Hepatocyte (in vitro differentiated cells): ENCODE measurements at regions not wholly inside any gene's neighbourhood (a gene's known extent, or its start where the extent isn't known, plus 50 kb on each side); places are given as distances from the start of the nearest gene placed in this dataset.
"Not testable (repeated sequence)": the region's sequence is repeated elsewhere in the genome, so short reads cannot be mapped to it uniquely, and the experiment has no call there.

Experiments used
- DNase-seq: peaks from one replicate; pipeline ENCODE4 v3.0.0-alpha.2; 2016; ENCODE audit warnings: low spot score
- H2AFZ ChIP-seq: fragments of 200-600 bp; sonication (generic); 2 replicates; pipeline ENCODE4 v1.6.0; 2016; ENCODE audit warnings: antibody characterized with exemption, mild to moderate bottlenecking
- H3K27ac ChIP-seq: fragments of 200-600 bp; sonication (generic); 2 replicates; pipeline ENCODE4 v1.5.1; 2016; ENCODE audit warnings: mild to moderate bottlenecking
- H3K27me3 ChIP-seq: fragments of 200-600 bp; sonication (generic); 2 replicates; pipeline ENCODE4 v1.6.1; 2016
- H3K36me3 ChIP-seq: fragments of 200-600 bp; sonication (generic); replicated peaks from 2 replicates; pipeline ENCODE4 v1.5.1; 2016; ENCODE audit warnings: low read depth; ENCODE audit not compliant: insufficient read depth
- H3K4me1 ChIP-seq: fragments of 200-600 bp; sonication (generic); 2 replicates; pipeline ENCODE4 v1.5.1; 2016; ENCODE audit warnings: mild to moderate bottlenecking, moderate library complexity; ENCODE audit not compliant: insufficient read depth
- H3K4me2 ChIP-seq: fragments of 200-600 bp; sonication (generic); 2 replicates; pipeline ENCODE4 v1.6.0; 2016
- H3K4me3 ChIP-seq: fragments of 200-600 bp; sonication (generic); 2 replicates; pipeline ENCODE4 v1.5.1; 2016; ENCODE audit warnings: mild to moderate bottlenecking
- H3K79me2 ChIP-seq: fragments of 200-600 bp; sonication (generic); 2 replicates; pipeline ENCODE4 v1.6.0; 2017; ENCODE audit warnings: mild to moderate bottlenecking
- H3K9me2 ChIP-seq: fragments of 200-600 bp; sonication (generic); replicated peaks from 2 replicates; pipeline ENCODE4 v1.6.0; 2017; ENCODE audit warnings: mild to moderate bottlenecking; ENCODE audit not compliant: insufficient read depth
- H3K9me3 ChIP-seq: fragments of 200-600 bp; sonication (generic); 2 replicates; pipeline ENCODE4 v1.5.1; 2016; ENCODE audit warnings: low read depth, mild to moderate bottlenecking
- H4K20me1 ChIP-seq: fragments of 200-600 bp; sonication (generic); 2 replicates; pipeline ENCODE4 v1.6.0; 2016; ENCODE audit warnings: mild to moderate bottlenecking; ENCODE audit not compliant: insufficient read depth, poor library complexity, severe bottlenecking
- EZH2 ChIP-seq: fragments of 200-600 bp; sonication (generic); IDR thresholded peaks from 2 replicates; pipeline ENCODE4 v1.6.1; 2016; ENCODE audit warnings: antibody characterized with exemption, mild to moderate bottlenecking, borderline replicate concordance
- EZH2phosphoT487 ChIP-seq: fragments of 200-600 bp; sonication (generic); IDR thresholded peaks from one replicate; pipeline ENCODE4 v1.6.1; 2018; ENCODE audit warnings: antibody characterized with exemption, mild to moderate bottlenecking, low read depth, moderate library complexity; ENCODE audit not compliant: unreplicated experiment, severe bottlenecking
- WGBS: methylation state at CpG from one replicate; pipeline ENCODE4 v1.1.6; 2016; ENCODE audit warnings: low lambda C conversion rate; ENCODE audit errors: missing lambda C conversion rate; 5-methylcytosine and 5-hydroxymethylcytosine counted together
- TF ChIP-seq, protein P1 (sequence below): fragments of 200-600 bp; sonication (generic); IDR thresholded peaks from 2 replicates; pipeline ENCODE4 v1.5.1; 2016; ENCODE audit warnings: antibody characterized with exemption, mild to moderate bottlenecking; ENCODE audit not compliant: poor library complexity

DNA sequence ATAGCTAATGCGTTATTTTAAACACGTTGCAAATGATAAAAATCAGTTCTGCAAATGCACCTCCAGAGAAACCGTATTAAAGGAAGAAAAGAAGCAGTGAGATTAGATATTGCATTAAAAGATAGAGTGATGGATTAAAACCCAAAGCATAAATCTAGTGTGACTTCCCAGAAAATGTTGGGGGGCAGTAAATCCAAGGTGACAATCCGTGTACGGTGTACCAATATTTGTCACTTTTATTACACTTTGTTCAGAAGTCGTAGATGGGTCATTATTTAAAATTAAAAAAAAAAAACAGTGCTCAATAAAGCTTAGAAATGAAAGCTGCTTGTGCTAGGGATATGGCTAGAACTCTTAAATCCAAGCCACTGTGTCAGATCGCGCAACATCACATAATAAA lies 106.4 kb downstream of the TMEM130 start:
- Histone ChIP-seq H3K4me2 (no peak overlapping the region), H3K9me2 (no peaks in the 10 kb centered on the region), H3K4me1 (no peaks in the 10 kb centered on the region), H3K9me3 (no peaks in the 10 kb centered on the region), H3K27ac (no peak overlapping the region), H3K27me3 (no peaks in the 10 kb centered on the region), H3K36me3 (no peaks in the 10 kb centered on the region), H3K4me3 (no peak overlapping the region), H2AFZ (no peak overlapping the region), H4K20me1 (no peaks in the 10 kb centered on the region), H3K79me2 (no peaks in the 10 kb centered on the region)
- TF ChIP-seq EZH2phosphoT487 (no peak), EZH2 (no peak)
- 77% methylated on average over 8 of the region's 8 CpGs for WGBS
- DNase-seq = no peak

DNA sequence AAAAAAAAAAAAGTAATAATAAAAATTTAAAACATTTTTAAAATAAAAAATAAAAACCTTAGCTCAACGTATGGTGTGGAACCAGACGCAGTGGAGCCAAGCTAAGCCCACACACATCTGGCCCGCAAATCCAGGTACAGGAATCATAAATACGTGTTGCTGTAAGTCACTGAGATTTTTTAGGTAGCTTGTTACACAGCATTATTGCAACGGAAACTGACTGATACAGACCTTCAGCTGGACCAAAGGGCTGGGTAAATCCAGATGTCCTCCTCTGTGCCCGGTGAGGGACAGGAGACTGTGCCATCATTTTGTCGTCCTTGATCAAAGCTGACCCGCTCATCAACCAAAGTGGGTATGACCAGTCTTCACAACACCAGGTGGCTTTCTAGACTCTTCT lies 104.9 kb downstream of the TMEM130 start:
- Histone ChIP-seq H3K36me3 (no peaks in the 10 kb centered on the region), H3K4me3 (no peak overlapping the region), H3K27ac (no peak overlapping the region), H3K4me2 (no peak overlapping the region), H3K79me2 (no peaks in the 10 kb centered on the region), H2AFZ (no peak overlapping the region), H3K4me1 (no peaks in the 10 kb centered on the region), H3K9me3 (no peaks in the 10 kb centered on the region), H3K9me2 (no peaks in the 10 kb centered on the region), H4K20me1 (no peaks in the 10 kb centered on the region), H3K27me3 (no peaks in the 10 kb centered on the region)
- 85% methylated on average over 8 of the region's 8 CpGs for whole genome bisulfite sequencing
- no peak for TF ChIP-seq EZH2phosphoT487
- no peak for TF ChIP-seq EZH2
- DNase-seq = no peak

DNA sequence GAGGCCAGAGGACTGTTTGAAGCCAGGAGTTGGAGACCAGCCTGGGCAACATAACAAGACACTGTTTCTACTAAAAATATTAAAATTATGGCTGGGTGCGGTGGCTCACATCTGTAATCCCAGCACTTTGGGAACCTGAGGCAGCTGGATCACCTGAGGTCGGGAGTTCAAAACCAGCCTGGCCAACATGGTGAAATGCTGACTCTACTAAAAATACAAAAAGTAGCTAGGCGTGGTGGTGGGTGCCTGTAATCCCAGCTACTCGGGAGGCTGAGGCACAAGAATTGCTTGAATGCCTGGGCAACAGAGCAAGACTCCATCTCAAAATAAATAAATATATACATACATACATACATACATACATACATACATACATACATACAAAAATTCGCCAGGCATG lies 99.7 kb downstream of the TMEM130 start:
- 92% methylated on average over 5 of the region's 5 CpGs for WGBS

DNA sequence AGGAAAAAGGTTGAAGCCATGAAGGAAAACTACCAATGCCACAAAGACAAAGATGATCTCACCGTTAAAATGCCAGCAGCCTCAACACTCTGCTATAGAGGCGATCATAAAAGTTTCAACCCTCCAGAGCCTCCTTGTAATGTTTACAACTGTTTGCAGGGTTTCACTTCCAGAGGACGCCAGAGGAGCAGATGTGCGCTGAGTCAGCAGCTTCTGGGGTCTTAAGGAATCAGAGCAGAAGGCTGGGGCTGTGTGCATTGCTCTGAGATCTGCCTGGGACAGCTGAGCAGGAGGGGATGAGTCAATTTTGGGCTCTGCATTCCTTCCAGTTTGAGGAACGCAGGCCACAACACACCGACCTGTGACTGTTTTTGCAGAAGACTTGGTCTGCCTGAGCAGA lies 98.3 kb downstream of the TMEM130 start:
- Histone ChIP-seq H3K4me2 (peak overlapping the region; percentile 66), H4K20me1 (no peaks in the 10 kb centered on the region), H3K36me3 (no peaks in the 10 kb centered on the region), H2AFZ (peak overlapping the region; percentile 12), H3K4me1 (peaks cover 22% of the 10 kb centered on the region), H3K4me3 (no peak overlapping the region), H3K79me2 (no peaks in the 10 kb centered on the region), H3K27me3 (no peaks in the 10 kb centered on the region), H3K9me3 (no peaks in the 10 kb centered on the region), H3K9me2 (no peaks in the 10 kb centered on the region), H3K27ac (peak overlapping the region; percentile 89)
- DNase-seq = peak; percentile 91
- TF ChIP-seq EZH2 (no peak), EZH2phosphoT487 (no peak)
- TF ChIP-seq, protein P1, sequence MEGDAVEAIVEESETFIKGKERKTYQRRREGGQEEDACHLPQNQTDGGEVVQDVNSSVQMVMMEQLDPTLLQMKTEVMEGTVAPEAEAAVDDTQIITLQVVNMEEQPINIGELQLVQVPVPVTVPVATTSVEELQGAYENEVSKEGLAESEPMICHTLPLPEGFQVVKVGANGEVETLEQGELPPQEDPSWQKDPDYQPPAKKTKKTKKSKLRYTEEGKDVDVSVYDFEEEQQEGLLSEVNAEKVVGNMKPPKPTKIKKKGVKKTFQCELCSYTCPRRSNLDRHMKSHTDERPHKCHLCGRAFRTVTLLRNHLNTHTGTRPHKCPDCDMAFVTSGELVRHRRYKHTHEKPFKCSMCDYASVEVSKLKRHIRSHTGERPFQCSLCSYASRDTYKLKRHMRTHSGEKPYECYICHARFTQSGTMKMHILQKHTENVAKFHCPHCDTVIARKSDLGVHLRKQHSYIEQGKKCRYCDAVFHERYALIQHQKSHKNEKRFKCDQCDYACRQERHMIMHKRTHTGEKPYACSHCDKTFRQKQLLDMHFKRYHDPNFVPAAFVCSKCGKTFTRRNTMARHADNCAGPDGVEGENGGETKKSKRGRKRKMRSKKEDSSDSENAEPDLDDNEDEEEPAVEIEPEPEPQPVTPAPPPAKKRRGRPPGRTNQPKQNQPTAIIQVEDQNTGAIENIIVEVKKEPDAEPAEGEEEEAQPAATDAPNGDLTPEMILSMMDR = no peak
- 19% methylated on average over 6 of the region's 6 CpGs for WGBS

More for the DNA sequence above, 99.7 kb downstream of the TMEM130 start:
- not testable (repeated sequence) for H3K9me3 ChIP-seq, H3K4me3 ChIP-seq, H3K79me2 ChIP-seq, H3K36me3 ChIP-seq, H4K20me1 ChIP-seq, DNase-seq, H3K9me2 ChIP-seq, H3K27ac ChIP-seq, H3K4me2 ChIP-seq, H2AFZ ChIP-seq, H3K27me3 ChIP-seq
- H3K4me1 ChIP-seq = peaks cover 20% of the 10 kb centered on the region

DNA sequence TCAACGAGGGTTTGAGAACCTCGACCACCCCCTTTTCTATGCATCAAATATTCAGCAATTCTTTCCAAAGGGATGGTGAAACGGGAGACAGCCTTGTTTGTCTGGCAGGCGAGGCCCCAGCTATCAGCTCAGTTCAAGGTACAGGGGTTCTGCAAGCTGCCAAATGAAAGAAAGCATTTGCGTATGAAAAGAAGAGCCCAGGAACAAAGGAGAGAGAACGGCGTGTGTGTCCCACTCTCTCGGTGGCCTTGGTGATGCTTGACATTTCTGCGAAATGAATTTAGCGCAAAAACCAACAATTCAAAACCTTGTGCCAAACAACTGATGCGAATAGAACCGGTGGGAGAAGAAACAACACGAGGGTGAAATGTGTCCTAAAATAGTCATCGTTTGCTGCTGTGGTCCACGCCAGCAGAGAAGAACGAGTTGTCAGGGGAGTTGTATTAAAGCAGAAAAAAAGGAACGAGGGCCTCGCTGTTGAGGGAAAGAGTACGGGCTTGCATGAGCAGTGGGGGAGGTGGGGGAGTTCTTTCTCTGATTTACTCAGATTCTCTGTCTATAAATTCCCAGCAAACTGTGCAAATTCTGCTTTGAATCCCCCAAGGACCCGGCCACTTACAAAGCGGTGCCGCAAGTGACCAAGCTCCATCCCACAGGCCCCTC lies 97.7 kb downstream of the TMEM130 start:
- DNase-seq = no peak
- Histone ChIP-seq H3K36me3 (no peaks in the 10 kb centered on the region), H4K20me1 (no peaks in the 10 kb centered on the region), H3K27ac (peak overlapping the region; percentile 89), H3K27me3 (no peaks in the 10 kb centered on the region), H3K4me1 (peaks cover 22% of the 10 kb centered on the region), H3K4me3 (no peak overlapping the region), H2AFZ (peak overlapping the region; percentile 12), H3K9me2 (no peaks in the 10 kb centered on the region), H3K79me2 (no peaks in the 10 kb centered on the region), H3K4me2 (peak overlapping the region; percentile 66), H3K9me3 (no peaks in the 10 kb centered on the region)
- 34% methylated on average over 19 of the region's 22 CpGs for WGBS
- TF ChIP-seq EZH2phosphoT487 (no peak), EZH2 (no peak)
- TF ChIP-seq, protein P1 = no peak
